DOHH2 (cell line): ENCODE measurements at regions not wholly inside any gene's neighbourhood (a gene's known extent, or its start where the extent isn't known, plus 50 kb on each side); places are given as distances from the start of the nearest gene placed in this dataset.

Experiments used
- H3F3A ChIP-seq: fragments of 200-600 bp; sonication (generic), shearing (Covaris generic); 2 replicates; pipeline ENCODE4 v1.6.0; 2016; ENCODE audit warnings: antibody characterized with exemption, mild to moderate bottlenecking; ENCODE audit not compliant: control insufficient read depth, insufficient read depth
- H3K27ac ChIP-seq: fragments of 200-600 bp; sonication (generic); 2 replicates; pipeline ENCODE4 v1.5.1; 2014; ENCODE audit warnings: low read depth, mild to moderate bottlenecking, low read length, moderate library complexity
- H3K27me3 ChIP-seq: fragments of 200-600 bp; sonication (generic); 2 replicates; pipeline ENCODE4 v1.6.1; 2014; ENCODE audit warnings: mild to moderate bottlenecking, low read length, mixed read lengths; ENCODE audit not compliant: control insufficient read depth
- H3K36me3 ChIP-seq: fragments of 200-600 bp; sonication (generic); 2 replicates; pipeline ENCODE4 v1.6.1; 2014; ENCODE audit warnings: mild to moderate bottlenecking, low read length, moderate library complexity, mixed read lengths; ENCODE audit not compliant: control insufficient read depth
- H3K4me1 ChIP-seq: fragments of 200-600 bp; sonication (generic); 2 replicates; pipeline ENCODE4 v1.6.1; 2014; ENCODE audit warnings: mild to moderate bottlenecking, low read length, mixed read lengths; ENCODE audit not compliant: control insufficient read depth
- H3K4me2 ChIP-seq: fragments of 200-600 bp; sonication (generic); 2 replicates; pipeline ENCODE4 v1.6.0; 2014; ENCODE audit warnings: mild to moderate bottlenecking, low read length, moderate library complexity
- H3K4me3 ChIP-seq: fragments of 200-600 bp; sonication (generic); 2 replicates; pipeline ENCODE4 v1.5.1; 2014; ENCODE audit warnings: mild to moderate bottlenecking, low read length, mixed read lengths
- H3K79me2 ChIP-seq: fragments of 200-600 bp; sonication (generic); 2 replicates; pipeline ENCODE4 v1.6.1; 2014; ENCODE audit warnings: mild to moderate bottlenecking, low read length, mixed read lengths; ENCODE audit not compliant: control insufficient read depth
- H3K9me2 ChIP-seq: fragments of 200-600 bp; sonication (generic); replicated peaks from 2 replicates; pipeline ENCODE4 v1.6.1; 2014; ENCODE audit warnings: mild to moderate bottlenecking, low read length, mixed read lengths; ENCODE audit not compliant: control insufficient read depth
- H3K9me3 ChIP-seq: fragments of 200-600 bp; sonication (generic); 2 replicates; pipeline ENCODE4 v1.6.1; 2014; ENCODE audit warnings: antibody characterized with exemption, low read length, mixed read lengths; ENCODE audit not compliant: control insufficient read depth, insufficient read depth
- H4K20me1 ChIP-seq: fragments of 200-600 bp; sonication (generic); 2 replicates; pipeline ENCODE4 v1.6.0; 2014; ENCODE audit warnings: low read depth, mild to moderate bottlenecking, antibody characterized with exemption, low read length, moderate library complexity; ENCODE audit not compliant: control insufficient read depth, insufficient read depth
- CTCF ChIP-seq: fragments of 200-600 bp; sonication (generic); IDR thresholded peaks from one replicate; pipeline ENCODE4 v1.5.1; 2014; ENCODE audit warnings: antibody characterized with exemption, mild to moderate bottlenecking, low read depth, low read length; ENCODE audit not compliant: poor library complexity, severe bottlenecking
- EZH2phosphoT487 ChIP-seq: fragments of 200-600 bp; sonication (generic); IDR thresholded peaks from 2 replicates; pipeline ENCODE4 v1.6.1; 2017; ENCODE audit warnings: borderline replicate concordance, mild to moderate bottlenecking, antibody characterized with exemption, low read length, moderate library complexity, mixed read lengths

- no peaks in the 10 kb centered on the region for H3K27me3 ChIP-seq
- no peaks in the 10 kb centered on the region for H3K79me2 ChIP-seq
- H3F3A ChIP-seq: no peaks in the 10 kb centered on the region
- no peaks in the 10 kb centered on the region for H4K20me1 ChIP-seq
- no peak for TF ChIP-seq EZH2phosphoT487
- TF ChIP-seq CTCF: no peak
- H3K9me3 ChIP-seq: no peaks in the 10 kb centered on the region
- no peak overlapping the region for H3K4me2 ChIP-seq
- no peak overlapping the region for H3K27ac ChIP-seq
- H3K4me1 ChIP-seq: no peaks in the 10 kb centered on the region
- no peak overlapping the region for H3K4me3 ChIP-seq
- no peaks in the 10 kb centered on the region; the same call in 1 of the 2 replicates for H3K9me2 ChIP-seq
- H3K36me3 ChIP-seq: no peaks in the 10 kb centered on the region
These were observed 69.8 kb upstream of the DMAC1 start for GRCh38 chr9:7869340-7869739.

GRCh38 chr9:7862170-7862569 is 62.6 kb upstream of the DMAC1 start:
- Histone ChIP-seq H3K4me2 (no peak overlapping the region), H3K36me3 (no peaks in the 10 kb centered on the region), H3K79me2 (no peaks in the 10 kb centered on the region), H3K27ac (no peak overlapping the region), H3K9me2 (no peaks in the 10 kb centered on the region), H3K27me3 (no peaks in the 10 kb centered on the region), H3K9me3 (no peaks in the 10 kb centered on the region), H4K20me1 (no peaks in the 10 kb centered on the region), H3K4me1 (no peaks in the 10 kb centered on the region), H3K4me3 (no peak overlapping the region), H3F3A (no peaks in the 10 kb centered on the region)
- no peak for TF ChIP-seq EZH2phosphoT487

GRCh38 chr9:7861086-7861485 is 61.5 kb upstream of the DMAC1 start:
- no peaks in the 10 kb centered on the region for H3K36me3 ChIP-seq
- no peak for TF ChIP-seq CTCF
- no peak for TF ChIP-seq EZH2phosphoT487
- no peaks in the 10 kb centered on the region for H4K20me1 ChIP-seq
- no peaks in the 10 kb centered on the region for H3K9me3 ChIP-seq
- no peaks in the 10 kb centered on the region for H3K4me1 ChIP-seq
- no peaks in the 10 kb centered on the region for H3K27me3 ChIP-seq
- no peaks in the 10 kb centered on the region for H3K9me2 ChIP-seq
- H3K4me2 ChIP-seq: no peak overlapping the region
- no peaks in the 10 kb centered on the region for H3K79me2 ChIP-seq
- no peak overlapping the region for H3K4me3 ChIP-seq
- no peaks in the 10 kb centered on the region for H3F3A ChIP-seq
- H3K27ac ChIP-seq: no peak overlapping the region

- Histone ChIP-seq H3K79me2 (no peaks in the 10 kb centered on the region), H3K27ac (no peak overlapping the region), H3K9me2 (no peaks in the 10 kb centered on the region), H3K4me2 (no peak overlapping the region), H3K27me3 (no peaks in the 10 kb centered on the region), H3K4me3 (no peak overlapping the region), H3K4me1 (no peaks in the 10 kb centered on the region), H3F3A (no peaks in the 10 kb centered on the region), H3K9me3 (no peaks in the 10 kb centered on the region), H4K20me1 (no peaks in the 10 kb centered on the region), H3K36me3 (no peaks in the 10 kb centered on the region)
- TF ChIP-seq CTCF: no peak
- no peak for TF ChIP-seq EZH2phosphoT487
These were observed 60.7 kb upstream of the DMAC1 start for GRCh38 chr9:7860335-7860709.
